ENCODE measurements at regions not wholly inside any gene's neighbourhood (a gene's known extent, or its start where the extent isn't known, plus 50 kb on each side); places are given as distances from the start of the nearest gene placed in this dataset.

GRCh38 chr22:22345781-22346180, 101.2 kb downstream of the VPREB1 start:
- no peak overlapping the region for H3K9ac ChIP-seq (ENCODE audit: low read depth in 1 of 2, low read length in 2 of 2)
- no peaks in the 10 kb centered on the region for H3K9me3 ChIP-seq (ENCODE audit: control insufficient read depth in 4 of 4, low read length in 3 of 4)
- DNase-seq (ENCODE audit: low spot score) = no peak
- no peak for TF ChIP-seq REST (IDR thresholded peaks at IDR 0.05)
- TF ChIP-seq GABPA (IDR thresholded peaks at IDR 0.05 in 1 of 2, conservative IDR thresholded peaks at IDR 0.05 in 1 of 2) = no peak
- TF ChIP-seq ZBTB33 (IDR thresholded peaks at IDR 0.05) = no peak
- no peak for TF ChIP-seq FOXA2 (IDR thresholded peaks at IDR 0.05)
- TF ChIP-seq FOXA1 (IDR thresholded peaks at IDR 0.05) = no peak
- no peak for TF ChIP-seq HNF4G (IDR thresholded peaks at IDR 0.05)
- TF ChIP-seq NR2F2 (IDR thresholded peaks at IDR 0.05) = no peak
- no peak for TF ChIP-seq ATF3 (IDR thresholded peaks at IDR 0.05)
- no peak for TF ChIP-seq TAF1 (conservative IDR thresholded peaks at IDR 0.05)
- no peak for TF ChIP-seq RAD21 (IDR thresholded peaks at IDR 0.05)
- no peaks in the 10 kb centered on the region for H3K36me3 ChIP-seq (ENCODE audit: control insufficient read depth in 4 of 4, insufficient read depth in 3 of 4, low read depth in 1 of 4, low read length in 3 of 4)
- H3K4me1 ChIP-seq (ENCODE audit: control insufficient read depth in 4 of 4, insufficient read depth in 4 of 4, low read length in 3 of 4) = no peaks in the 10 kb centered on the region
- H3K4me3 ChIP-seq (ENCODE audit: low read depth in 1 of 3, low read length in 3 of 3) = no peak overlapping the region
- H3K27me3 ChIP-seq (ENCODE audit: control insufficient read depth in 4 of 4, insufficient read depth in 4 of 4, low read length in 3 of 4) = peaks cover 0 to 4% (median 0%) of the 10 kb centered on the region in 4 donors
- no peak overlapping the region for H3K27ac ChIP-seq (ENCODE audit: low read depth in 1 of 2, low read length in 2 of 2)
- 86% methylated on average over 5 of the region's 5 CpGs for WGBS

GRCh38 chr22:22346401-22347107, 102.0 kb downstream of the VPREB1 start:
- TF ChIP-seq EGR1 (IDR thresholded peaks at IDR 0.05; ENCODE audit: low read depth in 2 of 2) (no peak), TAF1 (conservative IDR thresholded peaks at IDR 0.05) (no peak), FOXA2 (IDR thresholded peaks at IDR 0.05) (no peak), HNF4A (conservative IDR thresholded peaks at IDR 0.05) (no peak), YY1 (IDR thresholded peaks at IDR 0.05) (no peak)
- Histone ChIP-seq H3K36me3 (ENCODE audit: control insufficient read depth in 4 of 4, insufficient read depth in 3 of 4, low read depth in 1 of 4, low read length in 3 of 4) (no peaks in the 10 kb centered on the region), H3K9ac (ENCODE audit: low read depth in 1 of 2, low read length in 2 of 2) (no peak overlapping the region), H3K4me3 (ENCODE audit: low read depth in 1 of 3, low read length in 3 of 3) (no peak overlapping the region), H3K27me3 (ENCODE audit: control insufficient read depth in 4 of 4, insufficient read depth in 4 of 4, low read length in 3 of 4) (peaks cover 0 to 4% (median 0%) of the 10 kb centered on the region in 4 donors), H3K9me3 (ENCODE audit: control insufficient read depth in 4 of 4, low read length in 3 of 4) (no peaks in the 10 kb centered on the region), H3K4me1 (ENCODE audit: control insufficient read depth in 4 of 4, insufficient read depth in 4 of 4, low read length in 3 of 4) (no peaks in the 10 kb centered on the region), H3K27ac (ENCODE audit: low read depth in 1 of 2, low read length in 2 of 2) (no peak overlapping the region)
- no peak for DNase-seq (ENCODE audit: low spot score)
- 81% methylated on average over 3 of the region's 3 CpGs for WGBS
